HEK293T (cell line): ENCODE measurements at regions not wholly inside any gene's neighbourhood (a gene's known extent, or its start where the extent isn't known, plus 50 kb on each side); places are given as distances from the start of the nearest gene placed in this dataset.

Experiments used
- CTCF ChIA-PET: fragments of 350-600 bp; formaldehyde crosslinking; extraction: SDS; loops from one replicate; lab custom pipeline; 2021; ENCODE audit warnings: antibody characterized with exemption, inconsistent platforms; lab: Yijun Ruan, JAX
- POLR2A ChIA-PET: fragments of 350-600 bp; formaldehyde crosslinking; extraction: SDS; loops from one replicate; lab custom pipeline; 2020; ENCODE audit warnings: antibody characterized with exemption, inconsistent platforms; lab: Yijun Ruan, JAX
- DNase-seq: peaks from one replicate; pipeline ENCODE4 v3.0.0; 2012; ENCODE audit warnings: mixed read lengths; ENCODE audit errors: extremely low spot score
- ARNT ChIP-seq: fragments of 450-650 bp; IDR thresholded peaks from 2 replicates; pipeline ENCODE4 v1.6.1; 2017; ENCODE audit warnings: mild to moderate bottlenecking
- BHLHE40 ChIP-seq: fragments of 450-650 bp; IDR thresholded peaks from 2 replicates; pipeline ENCODE4 v1.6.1; 2016; ENCODE audit warnings: mild to moderate bottlenecking, moderate library complexity, borderline replicate concordance
- CTBP1 ChIP-seq: fragments of 450-650 bp; IDR thresholded peaks from 2 replicates; pipeline ENCODE4 v1.6.1; 2016; ENCODE audit warnings: borderline replicate concordance
- ELF4 ChIP-seq: fragments of 450-650 bp; IDR thresholded peaks from 2 replicates; pipeline ENCODE4 v1.6.1; 2017; ENCODE audit warnings: antibody characterized with exemption
- FOXA1 ChIP-seq: fragments of 450-650 bp; IDR thresholded peaks from 2 replicates; pipeline ENCODE4 v1.6.1; 2016; ENCODE audit warnings: mild to moderate bottlenecking
- FOXK2 ChIP-seq: fragments of 450-650 bp; IDR thresholded peaks from 2 replicates; pipeline ENCODE4 v1.6.1; 2016; ENCODE audit warnings: mild to moderate bottlenecking
- FOXM1 ChIP-seq: fragments of 450-650 bp; IDR thresholded peaks from 2 replicates; pipeline ENCODE4 v1.6.1; 2017; ENCODE audit warnings: mild to moderate bottlenecking, borderline replicate concordance
- HDGF ChIP-seq: fragments of 450-650 bp; IDR thresholded peaks from 2 replicates; pipeline ENCODE4 v1.6.1; 2017; ENCODE audit warnings: antibody characterized with exemption, borderline replicate concordance
- L3MBTL2 ChIP-seq: fragments of 450-650 bp; conservative IDR thresholded peaks from 2 replicates; pipeline ENCODE4 v1.6.1; 2016; ENCODE audit warnings: mild to moderate bottlenecking
- LEF1 ChIP-seq: fragments of 450-650 bp; IDR thresholded peaks from 2 replicates; pipeline ENCODE4 v1.6.1; 2017; ENCODE audit warnings: mild to moderate bottlenecking, borderline replicate concordance
- NFRKB ChIP-seq: fragments of 450-650 bp; IDR thresholded peaks from 2 replicates; pipeline ENCODE4 v1.6.1; 2016; ENCODE audit warnings: mild to moderate bottlenecking, moderate library complexity
- PKNOX1 ChIP-seq: fragments of 450-650 bp; IDR thresholded peaks from 2 replicates; pipeline ENCODE4 v1.6.1; 2016
- SP1 ChIP-seq: fragments of 450-650 bp; IDR thresholded peaks from 2 replicates; pipeline ENCODE4 v1.6.1; 2017
- SUZ12 ChIP-seq: fragments of 450-650 bp; IDR thresholded peaks from 2 replicates; pipeline ENCODE4 v1.6.1; 2016; ENCODE audit warnings: mild to moderate bottlenecking
- TARDBP ChIP-seq: fragments of 450-650 bp; IDR thresholded peaks from 2 replicates; pipeline ENCODE4 v1.6.1; 2016
- ZNF384 ChIP-seq: fragments of 450-650 bp; IDR thresholded peaks from 2 replicates; pipeline ENCODE4 v1.6.1; 2016

- ChIA-PET CTCF (no interaction called here), POLR2A (no interaction called here)
- no peak for DNase-seq
- no peak for TF ChIP-seq FOXA1
- TF ChIP-seq HDGF: no peak
- no peak for TF ChIP-seq FOXK2
- TF ChIP-seq FOXM1: no peak
- no peak for TF ChIP-seq TARDBP
- no peak for TF ChIP-seq L3MBTL2
- TF ChIP-seq BHLHE40: no peak
- TF ChIP-seq LEF1: no peak
- TF ChIP-seq NFRKB: no peak
- no peak for TF ChIP-seq ARNT
- TF ChIP-seq ELF4: no peak
- no peak for TF ChIP-seq PKNOX1
- TF ChIP-seq SUZ12: no peak
- TF ChIP-seq ZNF384: no peak
- no peak for TF ChIP-seq SP1
- no peak for TF ChIP-seq CTBP1
Observed at GRCh38 chr2:36178384-36178783, 177.2 kb upstream of the CRIM1 start.

GRCh38 chr2:36177282-36177681 lies 178.3 kb upstream of the CRIM1 start:
- no peak for TF ChIP-seq SP1
- TF ChIP-seq L3MBTL2: no peak
- no peak for TF ChIP-seq ELF4
- TF ChIP-seq ZNF384: no peak
- TF ChIP-seq FOXA1: no peak
- ChIA-PET POLR2A (no interaction called here), CTCF (no interaction called here)
- DNase-seq: no peak

GRCh38 chr2:36174920-36175319 lies 180.7 kb upstream of the CRIM1 start:
- TF ChIP-seq FOXA1 (no peak), CTBP1 (no peak), FOXM1 (no peak), NFRKB (no peak), ELF4 (no peak), ZNF384 (no peak), PKNOX1 (no peak), L3MBTL2 (no peak), SUZ12 (no peak), HDGF (no peak), LEF1 (no peak), BHLHE40 (no peak), SP1 (no peak), TARDBP (no peak), FOXK2 (no peak), ARNT (no peak)
- ChIA-PET CTCF (no interaction called here), POLR2A (no interaction called here)
- no peak for DNase-seq

- no peak for TF ChIP-seq SP1
- no peak for TF ChIP-seq ELF4
- no peak for TF ChIP-seq ARNT
- no peak for DNase-seq
- ChIA-PET CTCF (no interaction called here), POLR2A (no interaction called here)
Observed at GRCh38 chr2:36173760-36174404, 181.7 kb upstream of the CRIM1 start.

- no peak for TF ChIP-seq ARNT
- no peak for TF ChIP-seq CTBP1
- TF ChIP-seq NFRKB: no peak
- no peak for TF ChIP-seq SP1
- TF ChIP-seq HDGF: no peak
- TF ChIP-seq PKNOX1: no peak
- no peak for TF ChIP-seq L3MBTL2
- TF ChIP-seq LEF1: no peak
- TF ChIP-seq FOXA1: no peak
- TF ChIP-seq FOXM1: no peak
- TF ChIP-seq ZNF384: no peak
- no peak for TF ChIP-seq BHLHE40
- TF ChIP-seq ELF4: no peak
- no peak for TF ChIP-seq TARDBP
- TF ChIP-seq FOXK2: no peak
- no peak for TF ChIP-seq SUZ12
- POLR2A ChIA-PET: no interaction called here
- no peak for DNase-seq
- CTCF ChIA-PET: no interaction called here
Observed at GRCh38 chr2:36172824-36173223, 182.8 kb upstream of the CRIM1 start.

GRCh38 chr2:36170805-36171204 lies 184.8 kb upstream of the CRIM1 start:
- DNase-seq: no peak
- TF ChIP-seq NFRKB (no peak), CTBP1 (no peak), BHLHE40 (no peak), PKNOX1 (no peak), FOXA1 (no peak), FOXM1 (no peak), ELF4 (no peak), ZNF384 (no peak), SP1 (no peak), HDGF (no peak)
- POLR2A ChIA-PET: no interaction called here
- CTCF ChIA-PET: no interaction called here
